DND-41 (cell line): ENCODE measurements at regions not wholly inside any gene's neighbourhood (a gene's known extent, or its start where the extent isn't known, plus 50 kb on each side); places are given as distances from the start of the nearest gene placed in this dataset.

ENCODE experiments used
- ATAC-seq: fragments of 200-7000 bp; cut with Tn5 transposase; 3 replicates; pipeline ENCODE4 v1.9.1; 2021; ENCODE audit warnings: low read depth; ENCODE audit not compliant: insufficient read depth
- DNase-seq: peaks from one replicate; pipeline ENCODE4 v3.0.0-alpha.2; 2020
- H2AFZ ChIP-seq: 2 replicates; pipeline ENCODE4 v1.6.0; 2012; ENCODE audit warnings: low read depth, low read length
- H3K27ac ChIP-seq: 2 replicates; pipeline ENCODE4 v1.5.1; 2012; ENCODE audit warnings: low read length, inconsistent platforms
- H3K27me3 ChIP-seq: fragments of 200-600 bp; sonication (generic); 2 replicates; pipeline ENCODE4 v1.6.0; 2012; ENCODE audit warnings: low read length, mild to moderate bottlenecking, inconsistent platforms; ENCODE audit not compliant: insufficient read depth, poor library complexity
- H3K36me3 ChIP-seq: 2 replicates; pipeline ENCODE4 v1.5.1; 2012; ENCODE audit warnings: low read length, inconsistent platforms; ENCODE audit not compliant: insufficient read depth
- H3K4me1 ChIP-seq: 2 replicates; pipeline ENCODE4 v1.5.1; 2012; ENCODE audit warnings: mild to moderate bottlenecking, low read length; ENCODE audit not compliant: insufficient read depth
- H3K4me2 ChIP-seq: 2 replicates; pipeline ENCODE4 v1.6.0; 2012; ENCODE audit warnings: mild to moderate bottlenecking, moderate library complexity, low read length, inconsistent platforms; ENCODE audit not compliant: insufficient read depth
- H3K4me3 ChIP-seq, 2 experiments: fragments of 200-600 bp in 1 of 2; shearing (Covaris generic) in 1 of 2; 2 replicates each; pipeline ENCODE4 v1.5.1; 2012 to 2016; ENCODE audit warnings: inconsistent platforms in 2 of 2, low read length in 2 of 2, mild to moderate bottlenecking in 2 of 2, low read depth in 1 of 2, moderate library complexity in 1 of 2
- H3K79me2 ChIP-seq: 2 replicates; pipeline ENCODE4 v1.6.0; 2012; ENCODE audit warnings: low read length, inconsistent platforms; ENCODE audit not compliant: insufficient read depth
- H3K9ac ChIP-seq: 2 replicates; pipeline ENCODE4 v1.6.0; 2012; ENCODE audit warnings: low read depth, mild to moderate bottlenecking, inconsistent platforms, low read length, moderate library complexity
- H3K9me3 ChIP-seq: 2 replicates; pipeline ENCODE4 v1.5.1; 2012; ENCODE audit warnings: low read length, moderate library complexity, mild to moderate bottlenecking, inconsistent platforms; ENCODE audit not compliant: insufficient read depth, severe bottlenecking
- H4K20me1 ChIP-seq: 2 replicates; pipeline ENCODE4 v1.6.0; 2012; ENCODE audit warnings: low read length; ENCODE audit not compliant: insufficient read depth
- EZH2 ChIP-seq: IDR thresholded peaks from 3 replicates; pipeline ENCODE4 v1.6.1; 2012; ENCODE audit warnings: borderline replicate concordance, low read depth, mild to moderate bottlenecking, moderate library complexity, low read length, inconsistent platforms; ENCODE audit not compliant: severe bottlenecking
- TF ChIP-seq, protein P1 (sequence below): IDR thresholded peaks from 2 replicates; pipeline ENCODE4 v1.5.1; 2012; ENCODE audit warnings: borderline replicate concordance, low read length, moderate library complexity, mild to moderate bottlenecking; ENCODE audit not compliant: poor library complexity, severe bottlenecking; ENCODE audit errors: extremely low read depth

DNA sequence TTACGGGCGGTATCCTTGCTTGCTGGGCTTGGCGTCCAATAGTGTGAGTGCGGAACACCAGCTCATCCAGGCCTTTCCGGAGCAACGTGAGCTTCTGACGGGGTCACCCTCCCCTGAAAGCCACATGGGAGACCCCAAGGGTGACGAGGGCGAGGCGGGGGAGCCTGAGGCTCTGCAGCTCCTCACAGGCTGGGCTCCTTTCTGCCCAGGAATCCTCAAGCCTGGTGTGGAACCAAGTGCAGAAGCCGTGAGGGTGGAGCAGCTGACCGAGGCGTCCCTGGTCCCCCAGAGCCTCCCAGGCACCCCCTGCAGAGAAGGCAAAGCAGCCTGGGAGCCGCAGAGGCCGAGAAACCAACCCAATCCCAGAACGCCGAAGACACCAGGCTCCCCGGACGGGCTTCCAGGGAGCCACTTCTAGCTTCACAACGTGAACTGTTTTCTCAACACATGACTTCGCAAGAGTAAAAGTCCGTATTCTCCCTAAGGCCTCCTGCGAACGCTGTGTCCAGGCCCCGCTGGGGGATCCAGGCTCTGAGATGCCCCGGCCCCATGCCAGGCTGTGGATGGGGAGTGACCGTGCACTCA, 530.3 kb downstream of the BRD1 start:
- no peaks in the 10 kb centered on the region for H3K27me3 ChIP-seq
- no peak overlapping the region for H3K9ac ChIP-seq
- TF ChIP-seq EZH2 = no peak
- TF ChIP-seq, protein P1, sequence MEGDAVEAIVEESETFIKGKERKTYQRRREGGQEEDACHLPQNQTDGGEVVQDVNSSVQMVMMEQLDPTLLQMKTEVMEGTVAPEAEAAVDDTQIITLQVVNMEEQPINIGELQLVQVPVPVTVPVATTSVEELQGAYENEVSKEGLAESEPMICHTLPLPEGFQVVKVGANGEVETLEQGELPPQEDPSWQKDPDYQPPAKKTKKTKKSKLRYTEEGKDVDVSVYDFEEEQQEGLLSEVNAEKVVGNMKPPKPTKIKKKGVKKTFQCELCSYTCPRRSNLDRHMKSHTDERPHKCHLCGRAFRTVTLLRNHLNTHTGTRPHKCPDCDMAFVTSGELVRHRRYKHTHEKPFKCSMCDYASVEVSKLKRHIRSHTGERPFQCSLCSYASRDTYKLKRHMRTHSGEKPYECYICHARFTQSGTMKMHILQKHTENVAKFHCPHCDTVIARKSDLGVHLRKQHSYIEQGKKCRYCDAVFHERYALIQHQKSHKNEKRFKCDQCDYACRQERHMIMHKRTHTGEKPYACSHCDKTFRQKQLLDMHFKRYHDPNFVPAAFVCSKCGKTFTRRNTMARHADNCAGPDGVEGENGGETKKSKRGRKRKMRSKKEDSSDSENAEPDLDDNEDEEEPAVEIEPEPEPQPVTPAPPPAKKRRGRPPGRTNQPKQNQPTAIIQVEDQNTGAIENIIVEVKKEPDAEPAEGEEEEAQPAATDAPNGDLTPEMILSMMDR = no peak
- H3K4me3 ChIP-seq = no peak overlapping the region
- H3K36me3 ChIP-seq = no peaks in the 10 kb centered on the region
- H3K9me3 ChIP-seq = peaks cover 2% of the 10 kb centered on the region
- no peak for ATAC-seq
- no peaks in the 10 kb centered on the region for H4K20me1 ChIP-seq
- H3K4me2 ChIP-seq = no peak overlapping the region
- H3K4me1 ChIP-seq = no peaks in the 10 kb centered on the region
- DNase-seq = no peak
- no peak overlapping the region for H2AFZ ChIP-seq
- no peaks in the 10 kb centered on the region for H3K79me2 ChIP-seq
- H3K27ac ChIP-seq = no peak overlapping the region

DNA sequence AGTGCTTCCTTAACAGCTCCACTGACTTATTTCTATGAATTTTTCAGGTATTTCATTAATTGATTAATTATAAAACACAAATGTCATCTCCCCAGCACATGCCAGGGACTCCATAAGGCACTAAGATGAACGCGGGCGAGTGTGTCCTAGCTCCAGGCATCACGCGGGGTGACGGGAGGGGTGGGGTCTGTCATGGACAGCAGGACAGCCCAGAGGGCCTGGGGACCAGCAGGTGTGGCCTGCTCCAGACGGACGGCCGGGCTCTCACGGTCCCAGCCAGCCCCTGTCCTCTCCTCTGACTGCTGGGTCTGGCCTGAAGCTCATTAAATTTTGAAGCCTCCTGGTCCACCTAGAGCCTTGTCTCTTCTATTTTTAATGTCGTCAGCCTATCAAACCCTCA, 531.1 kb downstream of the BRD1 start:
- Histone ChIP-seq H3K4me1 (no peaks in the 10 kb centered on the region), H2AFZ (no peak overlapping the region), H4K20me1 (no peaks in the 10 kb centered on the region), H3K79me2 (no peaks in the 10 kb centered on the region), H3K36me3 (no peaks in the 10 kb centered on the region), H3K9ac (no peak overlapping the region), H3K27ac (no peak overlapping the region), H3K27me3 (peaks cover 5% of the 10 kb centered on the region), H3K9me3 (peaks cover 2% of the 10 kb centered on the region), H3K4me3 (no peak overlapping the region), H3K4me2 (no peak overlapping the region)
- ATAC-seq (no peak), DNase-seq (no peak)
- no peak for TF ChIP-seq EZH2
- TF ChIP-seq, protein P1 = no peak

DNA sequence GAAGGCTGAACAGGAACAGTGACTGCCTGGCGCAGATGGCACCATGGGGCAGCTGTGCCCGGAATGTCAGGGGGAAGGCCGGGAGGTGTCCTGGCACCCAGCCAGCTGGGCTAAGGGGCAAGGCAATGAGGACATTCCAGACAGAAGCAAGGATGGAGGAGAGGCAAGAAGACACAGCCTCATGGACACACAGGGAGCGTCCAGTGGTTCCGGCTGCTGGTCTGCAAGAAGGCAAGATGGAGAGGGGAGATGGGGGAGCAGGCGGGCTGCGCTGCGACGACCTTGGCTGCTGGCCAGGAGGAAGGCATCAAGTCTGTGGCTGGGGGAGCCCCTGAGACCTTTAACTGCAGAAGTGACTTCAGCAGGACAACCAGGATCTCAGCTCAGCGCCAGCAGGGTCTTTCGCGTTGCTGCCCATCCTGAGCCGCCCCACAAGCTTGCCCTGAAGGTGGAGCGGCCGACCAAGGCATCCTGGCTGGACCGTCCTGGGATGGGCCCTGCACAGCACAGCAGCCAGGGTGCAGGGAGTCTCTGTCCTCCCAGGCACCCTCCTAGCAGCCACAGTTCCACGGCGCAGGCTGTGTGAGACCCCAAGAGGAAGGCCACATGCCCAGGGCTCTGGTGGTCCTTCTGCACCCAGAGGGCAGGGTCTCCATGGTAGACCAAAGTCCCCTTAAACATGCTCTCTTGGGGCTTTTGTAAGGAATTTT, 531.7 kb downstream of the BRD1 start:
- H3K9me3 ChIP-seq = peaks cover 2% of the 10 kb centered on the region
- no peaks in the 10 kb centered on the region for H3K79me2 ChIP-seq
- H3K9ac ChIP-seq = no peak overlapping the region
- H3K4me1 ChIP-seq = no peaks in the 10 kb centered on the region
- H4K20me1 ChIP-seq = peaks cover 2% of the 10 kb centered on the region; the same call in 1 of the 2 replicates
- H3K4me3 ChIP-seq = no peak overlapping the region
- no peaks in the 10 kb centered on the region for H3K36me3 ChIP-seq
- no peak overlapping the region for H3K27ac ChIP-seq
- H2AFZ ChIP-seq = no peak overlapping the region
- no peak for ATAC-seq
- H3K27me3 ChIP-seq = peaks cover 8% of the 10 kb centered on the region
- H3K4me2 ChIP-seq = no peak overlapping the region
- no peak for DNase-seq
- TF ChIP-seq EZH2 = no peak
- TF ChIP-seq, protein P1 = no peak
